Cardiac muscle cell (in vitro differentiated cells and primary cell): ENCODE measurements at regions not wholly inside any gene's neighbourhood (a gene's known extent, or its start where the extent isn't known, plus 50 kb on each side); places are given as distances from the start of the nearest gene placed in this dataset.
A peak's percentile ranks its signal among the peaks of the same experiment; 100 is the strongest.
"Not testable (repeated sequence)": the region's sequence is repeated elsewhere in the genome, so short reads cannot be mapped to it uniquely, and the experiment has no call there.

Source experiments
- DNase-seq, 2 donors: peaks; one replicate each; pipeline versions ENCODE4 v3.0.0 to v3.0.0-alpha.2; 2010 to 2017; ENCODE audit warnings: low read depth in 1 of 2, low spot score in 1 of 2
- H3K27ac ChIP-seq: fragments of 200-600 bp; sonication (generic); 2 replicates; pipeline ENCODE4 v1.5.1; 2016
- H3K27me3 ChIP-seq: fragments of 200-600 bp; sonication (generic); 2 replicates; pipeline ENCODE4 v1.6.0; 2016; ENCODE audit warnings: control low read depth
- H3K36me3 ChIP-seq: fragments of 200-600 bp; sonication (generic); 2 replicates; pipeline ENCODE4 v1.5.1; 2016; ENCODE audit warnings: control low read depth
- H3K4me1 ChIP-seq: fragments of 200-600 bp; sonication (generic); 2 replicates; pipeline ENCODE4 v1.8.1; 2017; ENCODE audit warnings: low read depth, mild to moderate bottlenecking, mixed run types
- H3K4me3 ChIP-seq: fragments of 200-600 bp; sonication (generic); 2 replicates; pipeline ENCODE4 v1.5.1; 2016; ENCODE audit warnings: mild to moderate bottlenecking
- H3K9me3 ChIP-seq: fragments of 200-600 bp; sonication (generic); 2 replicates; pipeline ENCODE4 v1.5.1; 2017; ENCODE audit warnings: low read depth, mild to moderate bottlenecking, control low read depth
- CTCF ChIP-seq: IDR thresholded peaks from 2 replicates; pipeline ENCODE4 v1.5.1; 2012; ENCODE audit warnings: low read depth, mild to moderate bottlenecking, low read length

DNA sequence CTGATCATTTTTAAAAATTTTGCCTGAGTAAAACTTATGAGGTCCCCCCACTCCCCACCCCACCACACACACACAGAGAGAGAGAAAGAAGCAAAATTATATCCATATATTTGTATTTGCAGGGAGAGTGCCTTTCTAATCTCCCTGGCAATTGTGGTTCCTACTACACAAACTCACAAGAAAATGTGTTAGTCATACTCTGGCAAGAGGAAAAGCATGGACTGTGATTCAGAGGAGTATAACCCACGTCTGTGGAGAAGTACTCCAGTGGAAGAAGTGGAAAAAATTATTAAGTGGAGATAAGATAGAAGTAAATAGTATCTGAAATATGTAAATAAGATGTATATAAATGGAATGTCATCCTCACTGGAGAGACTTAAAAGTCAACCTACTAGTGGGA lies 114.0 kb downstream of the DSEL start:
- peak in 1 of 2 donors; percentile 73 for DNase-seq

GRCh38 chr18:67400502-67401117 lies 115.9 kb downstream of the DSEL start:
- no peaks in the 10 kb centered on the region for H3K9me3 ChIP-seq
- H3K4me1 ChIP-seq: no peaks in the 10 kb centered on the region
- no peak for TF ChIP-seq CTCF
- no peaks in the 10 kb centered on the region for H3K27me3 ChIP-seq
- H3K27ac ChIP-seq: no peak overlapping the region
- H3K36me3 ChIP-seq: no peaks in the 10 kb centered on the region
- DNase-seq: peak in 1 of 2 donors; percentile 50
- no peak overlapping the region for H3K4me3 ChIP-seq

More for the DNA sequence above, 114.0 kb downstream of the DSEL start:
- H3K9me3 ChIP-seq: no peaks in the 10 kb centered on the region
- no peaks in the 10 kb centered on the region for H3K4me1 ChIP-seq
- no peaks in the 10 kb centered on the region for H3K27me3 ChIP-seq
- no peak overlapping the region for H3K27ac ChIP-seq
- H3K36me3 ChIP-seq: no peaks in the 10 kb centered on the region
- H3K4me3 ChIP-seq: no peak overlapping the region
- no peak for TF ChIP-seq CTCF

GRCh38 chr18:67386032-67386431 lies 130.5 kb downstream of the DSEL start:
- no peak overlapping the region for H3K27ac ChIP-seq
- H3K36me3 ChIP-seq: no peaks in the 10 kb centered on the region
- no peaks in the 10 kb centered on the region for H3K27me3 ChIP-seq
- peak in 1 of 2 donors; percentile 6 for DNase-seq
- no peak overlapping the region for H3K4me3 ChIP-seq
- no peaks in the 10 kb centered on the region for H3K9me3 ChIP-seq
- no peak for TF ChIP-seq CTCF
- no peaks in the 10 kb centered on the region for H3K4me1 ChIP-seq

GRCh38 chr18:67385455-67385854 lies 131.1 kb downstream of the DSEL start:
- peak in 1 of 2 donors; percentile 41 for DNase-seq

DNA sequence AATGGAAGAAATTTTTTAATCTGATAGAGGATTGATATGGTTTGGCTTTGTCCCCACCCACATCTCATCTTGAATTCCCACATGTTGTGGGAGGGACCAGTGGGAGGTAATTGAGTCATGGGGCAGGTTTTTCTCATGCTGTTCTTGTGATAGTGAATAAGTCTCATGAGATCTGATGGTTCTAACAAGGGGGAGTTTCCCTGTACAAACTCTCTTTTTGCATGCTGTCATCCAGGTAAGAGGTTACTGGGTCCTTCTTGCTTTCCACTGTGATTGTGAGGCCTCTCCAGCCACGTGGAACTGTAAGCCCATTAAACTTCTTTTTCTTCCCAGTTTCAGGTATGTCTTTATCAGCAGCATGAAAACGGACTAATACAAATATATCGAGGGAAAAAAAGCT lies 132.5 kb downstream of the DSEL start:
- H3K4me3 ChIP-seq, H3K4me1 ChIP-seq, H3K36me3 ChIP-seq, H3K9me3 ChIP-seq, H3K27me3 ChIP-seq, DNase-seq, H3K27ac ChIP-seq: not testable (repeated sequence)

More at GRCh38 chr18:67385455-67385854, 131.1 kb downstream of the DSEL start:
- H3K9me3 ChIP-seq: no peaks in the 10 kb centered on the region
- H3K27me3 ChIP-seq: no peaks in the 10 kb centered on the region
- H3K4me3 ChIP-seq: no peak overlapping the region
- no peak for TF ChIP-seq CTCF
- H3K36me3 ChIP-seq: no peaks in the 10 kb centered on the region
- H3K27ac ChIP-seq: no peak overlapping the region
- no peaks in the 10 kb centered on the region for H3K4me1 ChIP-seq

DNA sequence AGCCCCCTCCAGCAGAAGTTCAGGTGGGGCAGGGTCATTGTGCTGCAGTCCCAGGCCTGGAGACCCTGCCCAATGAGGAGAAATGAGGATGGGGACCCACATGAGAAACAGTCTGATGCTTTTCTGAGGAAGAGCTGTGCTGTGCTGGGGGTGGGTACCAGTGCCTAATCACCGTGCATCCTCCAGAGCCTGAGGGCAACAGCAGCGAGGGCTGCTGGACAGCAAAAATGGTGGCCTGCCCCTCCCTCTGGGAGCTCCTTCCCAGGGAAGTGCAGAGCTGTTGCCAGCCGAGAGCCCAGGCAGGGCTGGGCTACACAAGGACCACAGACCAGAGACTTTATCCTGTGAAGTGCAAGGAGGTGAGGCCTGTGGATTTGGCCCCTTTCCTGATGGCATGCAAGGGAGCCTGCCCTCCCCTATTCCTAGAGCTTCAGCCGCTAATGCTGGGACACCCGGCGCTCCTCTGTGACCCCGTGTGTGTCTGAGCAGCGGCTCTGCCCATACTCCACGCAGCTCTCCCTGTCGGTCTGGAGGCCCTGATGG lies 134.8 kb downstream of the DSEL start:
- Histone ChIP-seq H3K27ac (no peak overlapping the region), H3K9me3 (no peaks in the 10 kb centered on the region), H3K27me3 (no peaks in the 10 kb centered on the region), H3K4me3 (no peak overlapping the region), H3K4me1 (no peaks in the 10 kb centered on the region), H3K36me3 (no peaks in the 10 kb centered on the region)
- TF ChIP-seq CTCF: no peak
- DNase-seq: no peak
